Ovary (tissue), 3 donors: ENCODE measurements at regions not wholly inside any gene's neighbourhood (a gene's known extent, or its start where the extent isn't known, plus 50 kb on each side); places are given as distances from the start of the nearest gene placed in this dataset.

ENCODE experiments used
- EP300 ChIP-seq: sonication (generic); formaldehyde crosslinking; IDR thresholded peaks from one replicate; pipeline ENCODE4 v1.6.1; 2017; ENCODE audit warnings: antibody characterized with exemption
- POLR2A ChIP-seq: fragments of 450-650 bp; IDR thresholded peaks from one replicate; pipeline ENCODE4 v1.6.1; 2017; ENCODE audit warnings: antibody characterized with exemption, mild to moderate bottlenecking, moderate library complexity
- TF ChIP-seq, protein P1 (sequence below), 3 donors: fragments of 450-650 bp in 2 of 3; fragments of 200-600 bp in 1 of 3; IDR thresholded peaks; one replicate each; pipeline versions ENCODE4 v1.5.1 to v1.8.0; 2016 to 2022; ENCODE audit warnings: antibody characterized with exemption in 3 of 3, mild to moderate bottlenecking in 1 of 3
- donor health status: DM: no; HTN: no; CAD: no.

- TF ChIP-seq, protein P1, sequence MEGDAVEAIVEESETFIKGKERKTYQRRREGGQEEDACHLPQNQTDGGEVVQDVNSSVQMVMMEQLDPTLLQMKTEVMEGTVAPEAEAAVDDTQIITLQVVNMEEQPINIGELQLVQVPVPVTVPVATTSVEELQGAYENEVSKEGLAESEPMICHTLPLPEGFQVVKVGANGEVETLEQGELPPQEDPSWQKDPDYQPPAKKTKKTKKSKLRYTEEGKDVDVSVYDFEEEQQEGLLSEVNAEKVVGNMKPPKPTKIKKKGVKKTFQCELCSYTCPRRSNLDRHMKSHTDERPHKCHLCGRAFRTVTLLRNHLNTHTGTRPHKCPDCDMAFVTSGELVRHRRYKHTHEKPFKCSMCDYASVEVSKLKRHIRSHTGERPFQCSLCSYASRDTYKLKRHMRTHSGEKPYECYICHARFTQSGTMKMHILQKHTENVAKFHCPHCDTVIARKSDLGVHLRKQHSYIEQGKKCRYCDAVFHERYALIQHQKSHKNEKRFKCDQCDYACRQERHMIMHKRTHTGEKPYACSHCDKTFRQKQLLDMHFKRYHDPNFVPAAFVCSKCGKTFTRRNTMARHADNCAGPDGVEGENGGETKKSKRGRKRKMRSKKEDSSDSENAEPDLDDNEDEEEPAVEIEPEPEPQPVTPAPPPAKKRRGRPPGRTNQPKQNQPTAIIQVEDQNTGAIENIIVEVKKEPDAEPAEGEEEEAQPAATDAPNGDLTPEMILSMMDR (IDR thresholded peaks at IDR 0.05): no peak
- TF ChIP-seq POLR2A (no peak), EP300 (no peak)
These were observed 67.3 kb upstream of the GRAMD2B start for GRCh38 chr5:126355940-126356339.
